ENCODE measurements at regions not wholly inside any gene's neighbourhood (a gene's known extent, or its start where the extent isn't known, plus 50 kb on each side); places are given as distances from the start of the nearest gene placed in this dataset.
A peak's percentile ranks its signal among the peaks of the same experiment; 100 is the strongest.

DNA sequence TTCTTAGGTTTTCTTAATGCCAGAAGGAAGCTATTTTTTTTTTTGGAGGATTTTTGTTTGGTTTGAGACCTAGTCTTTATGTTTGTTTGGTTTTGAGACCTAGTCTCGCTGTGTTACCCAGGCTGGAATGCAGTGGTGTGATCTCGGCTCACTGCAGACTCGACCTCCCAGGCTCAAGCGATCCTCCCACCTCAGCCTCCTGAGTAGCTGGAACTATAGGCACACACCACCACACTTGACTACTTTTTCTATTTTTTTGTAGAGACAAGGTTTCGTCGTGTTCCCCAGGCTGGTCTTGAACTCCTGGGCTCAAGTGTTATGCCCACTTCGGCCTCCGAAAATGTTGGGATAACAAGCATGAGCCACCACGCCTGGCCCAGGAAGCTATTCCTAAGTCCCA is 67.8 kb upstream of the NHSL1 start:
- no peak for TF ChIP-seq POLR2A (IDR thresholded peaks at IDR 0.05)
- TF ChIP-seq, protein P1, sequence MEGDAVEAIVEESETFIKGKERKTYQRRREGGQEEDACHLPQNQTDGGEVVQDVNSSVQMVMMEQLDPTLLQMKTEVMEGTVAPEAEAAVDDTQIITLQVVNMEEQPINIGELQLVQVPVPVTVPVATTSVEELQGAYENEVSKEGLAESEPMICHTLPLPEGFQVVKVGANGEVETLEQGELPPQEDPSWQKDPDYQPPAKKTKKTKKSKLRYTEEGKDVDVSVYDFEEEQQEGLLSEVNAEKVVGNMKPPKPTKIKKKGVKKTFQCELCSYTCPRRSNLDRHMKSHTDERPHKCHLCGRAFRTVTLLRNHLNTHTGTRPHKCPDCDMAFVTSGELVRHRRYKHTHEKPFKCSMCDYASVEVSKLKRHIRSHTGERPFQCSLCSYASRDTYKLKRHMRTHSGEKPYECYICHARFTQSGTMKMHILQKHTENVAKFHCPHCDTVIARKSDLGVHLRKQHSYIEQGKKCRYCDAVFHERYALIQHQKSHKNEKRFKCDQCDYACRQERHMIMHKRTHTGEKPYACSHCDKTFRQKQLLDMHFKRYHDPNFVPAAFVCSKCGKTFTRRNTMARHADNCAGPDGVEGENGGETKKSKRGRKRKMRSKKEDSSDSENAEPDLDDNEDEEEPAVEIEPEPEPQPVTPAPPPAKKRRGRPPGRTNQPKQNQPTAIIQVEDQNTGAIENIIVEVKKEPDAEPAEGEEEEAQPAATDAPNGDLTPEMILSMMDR (IDR thresholded peaks at IDR 0.05): no peak
- Histone ChIP-seq H3K27ac (no peak overlapping the region), H3K27me3 (no peaks in the 10 kb centered on the region), H3K4me1 (no peaks in the 10 kb centered on the region), H3K9me3 (no peaks in the 10 kb centered on the region), H3K4me3 (no peak overlapping the region), H3K36me3 (no peaks in the 10 kb centered on the region)
- no peak for DNase-seq
- intact Hi-C loops (cut with DNase I; ENCODE audit: low total_unique reads): no loop called here

DNA sequence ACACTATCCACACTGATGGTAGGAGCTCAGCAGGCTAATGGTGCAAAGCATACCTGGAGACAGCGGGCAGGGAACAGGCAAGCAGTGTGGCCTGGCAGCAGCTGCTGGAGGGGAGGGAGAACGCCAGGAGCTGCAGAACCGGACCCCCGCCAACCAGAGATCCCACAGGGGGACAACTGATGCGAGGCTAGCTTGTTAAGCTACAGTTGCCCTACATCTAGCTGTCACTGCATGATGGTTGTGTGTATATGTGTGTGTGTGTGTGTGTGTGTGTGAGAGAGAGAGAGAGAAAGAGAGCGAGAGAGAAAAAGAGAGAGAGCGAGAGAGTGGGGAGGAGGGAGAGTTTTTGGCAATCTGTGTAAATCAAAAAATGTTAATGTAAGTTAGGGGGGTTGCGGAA is 69.7 kb upstream of the NHSL1 start:
- H3K27ac ChIP-seq: no peak overlapping the region
- no peak overlapping the region for H3K4me3 ChIP-seq
- intact Hi-C loops (cut with DNase I; ENCODE audit: low total_unique reads): no loop called here
- H3K9me3 ChIP-seq: no peaks in the 10 kb centered on the region
- no peak for DNase-seq
- H3K36me3 ChIP-seq: no peaks in the 10 kb centered on the region
- H3K27me3 ChIP-seq: no peaks in the 10 kb centered on the region
- TF ChIP-seq POLR2A (IDR thresholded peaks at IDR 0.05): no peak
- H3K4me1 ChIP-seq: no peaks in the 10 kb centered on the region

DNA sequence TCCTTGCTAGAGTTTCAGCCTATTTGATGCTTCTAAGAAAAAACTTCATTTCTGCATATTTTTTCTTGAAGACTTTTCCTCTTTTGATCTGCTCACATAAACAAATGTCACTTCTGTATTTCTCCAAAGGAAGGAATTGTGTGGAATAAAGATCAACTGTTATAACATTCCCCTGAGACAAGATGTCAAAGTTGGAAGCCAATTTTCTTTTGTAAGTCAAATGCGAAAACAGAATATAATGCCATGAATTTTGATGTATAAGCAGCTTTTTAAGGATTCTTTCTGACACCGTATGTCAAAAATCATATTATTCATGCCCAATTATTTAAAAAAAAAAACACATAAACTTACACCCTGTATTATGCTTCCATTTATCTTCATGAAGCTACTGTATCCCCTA is 70.3 kb upstream of the NHSL1 start:
- Histone ChIP-seq H3K27ac (no peak overlapping the region), H3K4me1 (no peaks in the 10 kb centered on the region), H3K27me3 (no peaks in the 10 kb centered on the region), H3K4me3 (no peak overlapping the region), H3K36me3 (no peaks in the 10 kb centered on the region), H3K9me3 (no peaks in the 10 kb centered on the region)
- TF ChIP-seq POLR2A (IDR thresholded peaks at IDR 0.05): no peak
- TF ChIP-seq, protein P1 (IDR thresholded peaks at IDR 0.05): no peak
- DNase-seq: no peak
- intact Hi-C loops (cut with DNase I; ENCODE audit: low total_unique reads): no loop called here

DNA sequence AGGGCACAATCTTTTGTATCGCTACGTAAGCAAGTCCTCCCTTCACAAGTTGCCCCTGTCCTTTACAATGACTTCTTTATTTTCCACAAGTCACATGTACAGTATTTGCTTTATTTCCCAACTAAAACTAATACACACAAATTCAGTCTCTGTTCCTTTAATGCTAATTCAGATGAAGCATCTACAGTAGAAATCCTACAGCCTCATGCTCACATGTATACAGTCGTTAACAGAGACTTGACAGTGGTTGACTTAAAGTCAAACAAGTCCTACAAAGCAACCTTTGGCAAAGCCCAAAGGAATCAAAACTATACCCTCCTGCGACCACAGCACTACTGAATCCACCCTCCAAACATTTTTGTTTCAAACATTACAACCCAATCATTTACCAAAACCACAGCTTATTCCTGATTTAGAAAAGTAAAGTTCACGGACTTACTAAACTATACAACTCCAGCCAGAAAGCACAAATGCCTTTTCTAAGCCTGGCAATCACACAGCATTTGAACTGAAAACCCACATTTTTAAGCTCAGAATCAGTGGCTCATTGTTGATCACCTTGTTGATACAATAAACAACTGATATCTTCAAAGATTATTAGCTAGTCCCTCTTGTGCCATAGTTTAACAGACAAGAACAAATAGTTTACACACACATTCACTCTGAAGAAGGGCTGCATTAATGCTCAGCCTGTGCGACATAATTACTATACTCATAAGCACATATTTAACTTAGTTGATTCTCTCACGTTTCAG is 70.9 kb upstream of the NHSL1 start:
- H3K27me3 ChIP-seq: no peaks in the 10 kb centered on the region
- no peak overlapping the region for H3K27ac ChIP-seq
- intact Hi-C loops (cut with DNase I; ENCODE audit: low total_unique reads): no loop called here
- no peaks in the 10 kb centered on the region for H3K4me1 ChIP-seq
- no peak overlapping the region for H3K4me3 ChIP-seq
- H3K36me3 ChIP-seq: no peaks in the 10 kb centered on the region
- no peak for DNase-seq
- H3K9me3 ChIP-seq: no peaks in the 10 kb centered on the region
- TF ChIP-seq, protein P1 (IDR thresholded peaks at IDR 0.05): no peak
- TF ChIP-seq POLR2A (IDR thresholded peaks at IDR 0.05): no peak

DNA sequence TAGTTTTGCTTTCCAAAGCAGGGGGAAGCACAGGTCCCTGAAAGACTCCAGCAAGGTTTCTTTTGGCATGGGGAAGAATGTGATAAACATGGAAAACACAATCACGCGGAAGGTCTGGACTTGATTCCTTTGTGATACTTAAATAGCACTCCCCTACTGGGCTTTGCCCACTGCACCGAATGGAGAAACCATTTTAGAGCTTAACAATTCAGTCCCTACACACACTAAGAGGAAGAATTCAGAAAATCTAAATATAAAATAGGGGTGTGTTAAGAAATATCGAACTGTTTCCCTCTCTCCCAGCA is 71.4 kb upstream of the NHSL1 start:
- intact Hi-C loops (cut with DNase I; ENCODE audit: low total_unique reads): no loop called here
- TF ChIP-seq, protein P1 (IDR thresholded peaks at IDR 0.05): no peak
- TF ChIP-seq POLR2A (IDR thresholded peaks at IDR 0.05): no peak
- Histone ChIP-seq H3K36me3 (no peaks in the 10 kb centered on the region), H3K27me3 (no peaks in the 10 kb centered on the region), H3K27ac (no peak overlapping the region), H3K9me3 (no peaks in the 10 kb centered on the region), H3K4me3 (no peak overlapping the region), H3K4me1 (no peaks in the 10 kb centered on the region)
- DNase-seq: no peak

DNA sequence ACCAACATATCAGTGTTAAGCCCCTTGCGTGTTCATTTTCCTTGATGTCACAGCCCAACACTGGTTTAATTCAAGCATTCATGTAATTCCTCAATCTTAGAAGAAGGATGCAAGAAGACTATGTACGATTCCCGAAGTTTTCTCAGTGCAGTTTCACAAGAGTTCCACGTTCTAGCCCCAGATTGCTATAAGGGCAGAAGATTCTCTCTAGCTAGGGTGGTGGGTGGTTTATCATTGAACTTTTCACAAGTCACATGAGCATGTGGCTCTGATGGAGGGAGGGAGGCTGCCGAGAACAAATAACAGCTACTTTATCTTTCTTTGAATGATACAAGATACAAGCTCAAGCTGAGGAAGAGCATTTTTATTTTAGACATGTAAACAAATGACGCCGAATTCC is 71.9 kb upstream of the NHSL1 start:
- Histone ChIP-seq H3K4me1 (no peaks in the 10 kb centered on the region), H3K9me3 (no peaks in the 10 kb centered on the region), H3K36me3 (no peaks in the 10 kb centered on the region), H3K4me3 (peak overlapping the region in 1 of 2 donors; percentile 31), H3K27ac (no peak overlapping the region), H3K27me3 (no peaks in the 10 kb centered on the region)
- no peak for TF ChIP-seq POLR2A (IDR thresholded peaks at IDR 0.05)
- TF ChIP-seq, protein P1 (IDR thresholded peaks at IDR 0.05): no peak
- intact Hi-C loops (cut with DNase I; ENCODE audit: low total_unique reads): no loop called here
- DNase-seq: no peak

All from uterus (tissue), 3 donors.